ENCODE measurements at regions not wholly inside any gene's neighbourhood (a gene's known extent, or its start where the extent isn't known, plus 50 kb on each side); places are given as distances from the start of the nearest gene placed in this dataset.

- TF ChIP-seq ZNF24 (tag by site-specific recombination; IDR thresholded peaks at IDR 0.05) (no peak), KLF16 (tag by site-specific recombination; IDR thresholded peaks at IDR 0.05) (no peak), ZNF518A (tag by site-specific recombination; conservative IDR thresholded peaks at IDR 0.05; ENCODE audit: low read depth) (no peak), RBAK (tag by site-specific recombination; IDR thresholded peaks at IDR 0.05) (no peak), ZBTB1 (tag by site-specific recombination; IDR thresholded peaks at IDR 0.05) (no peak)
- TF ChIP-seq, protein P1, sequence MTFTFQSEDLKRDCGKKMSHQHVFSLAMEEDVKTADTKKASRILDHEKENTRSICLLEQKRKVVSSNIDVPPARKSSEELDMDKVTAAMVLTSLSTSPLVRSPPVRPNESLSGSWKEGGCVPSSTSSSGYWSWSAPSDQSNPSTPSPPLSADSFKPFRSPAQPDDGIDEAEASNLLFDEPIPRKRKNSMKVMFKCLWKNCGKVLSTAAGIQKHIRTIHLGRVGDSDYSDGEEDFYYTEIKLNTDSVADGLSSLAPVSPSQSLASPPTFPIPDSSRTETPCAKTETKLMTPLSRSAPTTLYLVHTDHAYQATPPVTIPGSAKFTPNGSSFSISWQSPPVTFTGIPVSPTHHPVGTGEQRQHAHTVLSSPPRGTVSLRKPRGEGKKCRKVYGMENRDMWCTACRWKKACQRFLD (tag by site-specific recombination; IDR thresholded peaks at IDR 0.05): no peak
- TF ChIP-seq, protein P2, sequence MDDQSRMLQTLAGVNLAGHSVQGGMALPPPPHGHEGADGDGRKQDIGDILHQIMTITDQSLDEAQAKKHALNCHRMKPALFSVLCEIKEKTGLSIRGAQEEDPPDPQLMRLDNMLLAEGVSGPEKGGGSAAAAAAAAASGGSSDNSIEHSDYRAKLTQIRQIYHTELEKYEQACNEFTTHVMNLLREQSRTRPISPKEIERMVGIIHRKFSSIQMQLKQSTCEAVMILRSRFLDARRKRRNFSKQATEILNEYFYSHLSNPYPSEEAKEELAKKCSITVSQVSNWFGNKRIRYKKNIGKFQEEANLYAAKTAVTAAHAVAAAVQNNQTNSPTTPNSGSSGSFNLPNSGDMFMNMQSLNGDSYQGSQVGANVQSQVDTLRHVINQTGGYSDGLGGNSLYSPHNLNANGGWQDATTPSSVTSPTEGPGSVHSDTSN (CRISPR knock-in tag; IDR thresholded peaks at IDR 0.05): no peak
Observed at GRCh38 chr1:117699953-117700352, 94.1 kb downstream of the TENT5C start (continued).

DNA sequence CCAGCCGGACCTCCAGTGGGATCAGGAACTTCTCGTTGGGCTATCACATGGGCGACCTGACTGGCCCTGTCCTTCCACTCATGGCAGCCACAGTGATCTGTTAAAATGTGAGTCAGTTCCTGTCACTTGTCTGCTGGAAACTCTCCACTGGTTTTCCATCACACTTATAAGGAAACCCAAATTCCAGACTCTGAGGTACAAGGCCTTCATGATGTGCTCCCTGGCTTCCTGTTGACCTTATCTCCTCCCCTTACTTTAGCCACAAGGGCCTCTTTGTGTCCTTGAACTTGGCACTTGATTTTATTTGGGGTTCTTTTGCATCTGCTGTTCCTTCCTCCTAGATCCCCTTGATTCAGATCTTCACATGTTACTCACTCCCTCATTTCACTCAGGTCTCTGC, 96.8 kb downstream of the TENT5C start:
- H3K27ac ChIP-seq (ENCODE audit: extremely low read depth, low read depth, low read length): no peak overlapping the region
- no peaks in the 10 kb centered on the region for H3K4me1 ChIP-seq (ENCODE audit: control insufficient read depth, insufficient read depth, low read length)
- ChIA-PET CTCF (no interaction called here), POLR2A (no interaction called here)
- H3K4me3 ChIP-seq (ENCODE audit: low read depth, low read length): no peak overlapping the region
- no peak for TF ChIP-seq SP7 (tag by site-specific recombination; IDR thresholded peaks at IDR 0.05)
- TF ChIP-seq ZSCAN23 (tag by site-specific recombination; IDR thresholded peaks at IDR 0.05): no peak
- no peak for TF ChIP-seq ZNF175 (tag by site-specific recombination; IDR thresholded peaks at IDR 0.05)
- TF ChIP-seq ZFP69B (tag by site-specific recombination; IDR thresholded peaks at IDR 0.05): no peak
- no peak for TF ChIP-seq ZNF2 (tag by site-specific recombination; IDR thresholded peaks at IDR 0.05)
- no peak for TF ChIP-seq ZXDB (tag by site-specific recombination; IDR thresholded peaks at IDR 0.05)
- TF ChIP-seq, protein P3, sequence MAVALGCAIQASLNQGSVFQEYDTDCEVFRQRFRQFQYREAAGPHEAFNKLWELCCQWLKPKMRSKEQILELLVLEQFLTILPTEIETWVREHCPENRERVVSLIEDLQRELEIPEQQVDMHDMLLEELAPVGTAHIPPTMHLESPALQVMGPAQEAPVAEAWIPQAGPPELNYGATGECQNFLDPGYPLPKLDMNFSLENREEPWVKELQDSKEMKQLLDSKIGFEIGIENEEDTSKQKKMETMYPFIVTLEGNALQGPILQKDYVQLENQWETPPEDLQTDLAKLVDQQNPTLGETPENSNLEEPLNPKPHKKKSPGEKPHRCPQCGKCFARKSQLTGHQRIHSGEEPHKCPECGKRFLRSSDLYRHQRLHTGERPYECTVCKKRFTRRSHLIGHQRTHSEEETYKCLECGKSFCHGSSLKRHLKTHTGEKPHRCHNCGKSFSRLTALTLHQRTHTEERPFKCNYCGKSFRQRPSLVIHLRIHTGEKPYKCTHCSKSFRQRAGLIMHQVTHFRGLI (tag by site-specific recombination; IDR thresholded peaks at IDR 0.05): no peak
- TF ChIP-seq BCL6B (tag by site-specific recombination; IDR thresholded peaks at IDR 0.05): no peak
- TF ChIP-seq CTCF (tag by site-specific recombination; IDR thresholded peaks at IDR 0.05): no peak
- no peak for TF ChIP-seq ZNF558 (tag by site-specific recombination; IDR thresholded peaks at IDR 0.05)
- no peak for TF ChIP-seq GLIS2 (tag by site-specific recombination; IDR thresholded peaks at IDR 0.05)
- TF ChIP-seq ZNF23 (tag by site-specific recombination; IDR thresholded peaks at IDR 0.05; ENCODE audit: borderline replicate concordance): no peak
- no peak for TF ChIP-seq ZNF19 (tag by site-specific recombination; IDR thresholded peaks at IDR 0.05; ENCODE audit: low read depth)
- no peaks in the 10 kb centered on the region for H3K9me3 ChIP-seq (ENCODE audit: control insufficient read depth, insufficient read depth, low read depth, low read length)
- H3K36me3 ChIP-seq (ENCODE audit: control insufficient read depth in 2 of 2, insufficient read depth in 1 of 2, low read length in 2 of 2): no peaks in the 10 kb centered on the region

Measured in HEK293 (cell line).